HG03521 (cell line): ENCODE measurements at regions not wholly inside any gene's neighbourhood (a gene's known extent, or its start where the extent isn't known, plus 50 kb on each side); places are given as distances from the start of the nearest gene placed in this dataset.

Experiments
- ATAC-seq: cut with Tn5 transposase; IDR thresholded peaks from one replicate; pipeline ENCODE4 v1.9.1; 2021; ENCODE audit warnings: mild to moderate bottlenecking, moderate library complexity; ENCODE audit not compliant: unreplicated experiment

GRCh38 chr1:193741228-193741627 is 554.8 kb upstream of the B3GALT2 start:
- no peak for ATAC-seq

GRCh38 chr1:193740762-193741161 is 554.3 kb upstream of the B3GALT2 start:
- ATAC-seq: no peak

- no peak for ATAC-seq
Observed at GRCh38 chr1:193736507-193736906, 550.1 kb upstream of the B3GALT2 start.

GRCh38 chr1:193733674-193734073 is 547.3 kb upstream of the B3GALT2 start:
- no peak for ATAC-seq

GRCh38 chr1:193730017-193730416 is 543.6 kb upstream of the B3GALT2 start:
- ATAC-seq: no peak

- ATAC-seq: no peak
Observed at GRCh38 chr1:193729429-193729828, 543.0 kb upstream of the B3GALT2 start.

GRCh38 chr1:193727850-193728249 is 541.4 kb upstream of the B3GALT2 start:
- no peak for ATAC-seq

- no peak for ATAC-seq
Observed at GRCh38 chr1:193726722-193727121, 540.3 kb upstream of the B3GALT2 start.

GRCh38 chr1:193712392-193712791 is 526.0 kb upstream of the B3GALT2 start:
- ATAC-seq: no peak

- ATAC-seq: no peak
Observed at GRCh38 chr1:193709607-193710006, 523.2 kb upstream of the B3GALT2 start.

- ATAC-seq: no peak
Observed at GRCh38 chr1:193707271-193708021, 521.0 kb upstream of the B3GALT2 start.

GRCh38 chr1:193706766-193707165 is 520.4 kb upstream of the B3GALT2 start:
- no peak for ATAC-seq

- no peak for ATAC-seq
Observed at GRCh38 chr1:193705554-193705981, 519.2 kb upstream of the B3GALT2 start.

GRCh38 chr1:193703655-193704054 is 517.2 kb upstream of the B3GALT2 start:
- ATAC-seq: no peak

- ATAC-seq: no peak
Observed at GRCh38 chr1:193703121-193703520, 516.7 kb upstream of the B3GALT2 start.

- no peak for ATAC-seq
Observed at GRCh38 chr1:193701759-193702158, 515.3 kb upstream of the B3GALT2 start.

- ATAC-seq: no peak
Observed at GRCh38 chr1:193700710-193701355, 514.4 kb upstream of the B3GALT2 start.

GRCh38 chr1:193699261-193699660 is 512.8 kb upstream of the B3GALT2 start:
- no peak for ATAC-seq

GRCh38 chr1:193697776-193698175 is 511.4 kb upstream of the B3GALT2 start:
- no peak for ATAC-seq

- no peak for ATAC-seq
Observed at GRCh38 chr1:193697115-193697762, 510.8 kb upstream of the B3GALT2 start.

GRCh38 chr1:193694741-193695140 is 508.3 kb upstream of the B3GALT2 start:
- ATAC-seq: no peak

- ATAC-seq: no peak
Observed at GRCh38 chr1:193685986-193686385, 499.6 kb upstream of the B3GALT2 start.
